ENCODE measurements at regions not wholly inside any gene's neighbourhood (a gene's known extent, or its start where the extent isn't known, plus 50 kb on each side); places are given as distances from the start of the nearest gene placed in this dataset.

DNA sequence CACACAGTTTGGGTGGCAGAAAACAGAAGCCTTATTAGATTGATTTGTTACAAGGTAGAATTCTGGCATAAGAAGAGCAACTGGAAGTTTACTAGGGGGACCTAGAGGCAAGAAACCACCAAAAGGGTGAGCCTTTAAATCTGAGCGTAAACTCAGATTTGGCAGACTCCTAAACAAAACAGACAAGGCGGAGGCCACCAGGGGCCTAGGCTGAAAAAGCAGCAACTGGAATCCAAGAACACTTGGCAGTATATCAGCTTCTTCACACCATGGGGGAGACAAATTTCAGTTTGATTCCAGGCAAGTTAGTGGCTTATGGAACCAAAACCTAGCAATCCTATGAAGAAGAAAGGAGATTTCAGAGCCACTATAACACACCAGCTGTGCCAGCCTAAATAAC, 220.0 kb downstream of the C3orf38 start:
- H3K14ac ChIP-seq (ENCODE audit: low read length): no peak overlapping the region
- H3K79me1 ChIP-seq (ENCODE audit: low read length): no peaks in the 10 kb centered on the region
- H2BK120ac ChIP-seq (ENCODE audit: insufficient read depth, low read length, poor library complexity): no peak overlapping the region
- no peak overlapping the region for H4K8ac ChIP-seq (ENCODE audit: low read depth, low read length)
- H2BK12ac ChIP-seq (ENCODE audit: low read length): no peak overlapping the region
- no peaks in the 10 kb centered on the region for H3K4me1 ChIP-seq (ENCODE audit: control insufficient read depth in 1 of 2, insufficient read depth in 2 of 2, low read length in 2 of 2)
- no peak overlapping the region for H3K4me2 ChIP-seq (ENCODE audit: low read length)
- H4K12ac ChIP-seq (ENCODE audit: low read depth, low read length): no peak overlapping the region
- H3K9me3 ChIP-seq (ENCODE audit: insufficient read depth, low read depth, low read length): no peaks in the 10 kb centered on the region
- no peak overlapping the region for H2AFZ ChIP-seq (ENCODE audit: insufficient read depth, low read length, poor library complexity)
- H3K4me3 ChIP-seq (ENCODE audit: low read depth, low read length): no peak overlapping the region
- no peak overlapping the region for H2BK5ac ChIP-seq (ENCODE audit: low read depth, low read length, poor library complexity)
- no peak overlapping the region for H4K91ac ChIP-seq (ENCODE audit: low read depth, low read length)
- no peaks in the 10 kb centered on the region for H3K79me2 ChIP-seq (ENCODE audit: control insufficient read depth, insufficient read depth, low read length, poor library complexity)
- H3K18ac ChIP-seq (ENCODE audit: low read length): no peak overlapping the region
- no peak overlapping the region for H2AK5ac ChIP-seq (ENCODE audit: low read length)
- H3K36me3 ChIP-seq (ENCODE audit: control insufficient read depth in 1 of 2, insufficient read depth in 2 of 2, low read length in 2 of 2): no peaks in the 10 kb centered on the region
- DNase-seq: no peak
- WGBS (ENCODE audit: extremely low coverage, insufficient coverage, insufficient read length): no CpG with 5 or more reads among the region's 2 CpGs
- no peak overlapping the region for H3K23ac ChIP-seq (ENCODE audit: low read length)
- H3K27me3 ChIP-seq (ENCODE audit: insufficient read depth, low read length): no peaks in the 10 kb centered on the region
- H3K9ac ChIP-seq (ENCODE audit: low read length): no peak overlapping the region
- H3K27ac ChIP-seq (ENCODE audit: low read depth, low read length): no peak overlapping the region
- no peak overlapping the region for H3K4ac ChIP-seq (ENCODE audit: low read depth, low read length)

- Histone ChIP-seq H2BK5ac (ENCODE audit: low read depth, low read length, poor library complexity) (no peak overlapping the region), H4K12ac (ENCODE audit: low read depth, low read length) (no peak overlapping the region), H3K18ac (ENCODE audit: low read length) (no peak overlapping the region), H3K9ac (ENCODE audit: low read length) (no peak overlapping the region), H3K14ac (ENCODE audit: low read length) (no peak overlapping the region), H3K4me1 (ENCODE audit: control insufficient read depth in 1 of 2, insufficient read depth in 2 of 2, low read length in 2 of 2) (no peaks in the 10 kb centered on the region), H2AK5ac (ENCODE audit: low read length) (no peak overlapping the region), H4K91ac (ENCODE audit: low read depth, low read length) (no peak overlapping the region), H2BK120ac (ENCODE audit: insufficient read depth, low read length, poor library complexity) (no peak overlapping the region), H4K8ac (ENCODE audit: low read depth, low read length) (no peak overlapping the region), H3K36me3 (ENCODE audit: control insufficient read depth in 1 of 2, insufficient read depth in 2 of 2, low read length in 2 of 2) (no peaks in the 10 kb centered on the region), H3K9me3 (ENCODE audit: insufficient read depth, low read depth, low read length) (no peaks in the 10 kb centered on the region), H2AFZ (ENCODE audit: insufficient read depth, low read length, poor library complexity) (no peak overlapping the region), H2BK12ac (ENCODE audit: low read length) (no peak overlapping the region), H3K27ac (ENCODE audit: low read depth, low read length) (no peak overlapping the region), H3K4ac (ENCODE audit: low read depth, low read length) (no peak overlapping the region), H3K79me1 (ENCODE audit: low read length) (no peaks in the 10 kb centered on the region), H3K23ac (ENCODE audit: low read length) (no peak overlapping the region), H3K79me2 (ENCODE audit: control insufficient read depth, insufficient read depth, low read length, poor library complexity) (no peaks in the 10 kb centered on the region), H3K27me3 (ENCODE audit: insufficient read depth, low read length) (no peaks in the 10 kb centered on the region), H3K4me2 (ENCODE audit: low read length) (no peak overlapping the region), H3K4me3 (ENCODE audit: low read depth, low read length) (no peak overlapping the region)
- DNase-seq: no peak
- WGBS (ENCODE audit: extremely low coverage, insufficient coverage, insufficient read length): 100% methylated on average over 1 of the region's 5 CpGs
Measured at GRCh38 chr3:88385090-88385489, 235.3 kb downstream of the C3orf38 start.

DNA sequence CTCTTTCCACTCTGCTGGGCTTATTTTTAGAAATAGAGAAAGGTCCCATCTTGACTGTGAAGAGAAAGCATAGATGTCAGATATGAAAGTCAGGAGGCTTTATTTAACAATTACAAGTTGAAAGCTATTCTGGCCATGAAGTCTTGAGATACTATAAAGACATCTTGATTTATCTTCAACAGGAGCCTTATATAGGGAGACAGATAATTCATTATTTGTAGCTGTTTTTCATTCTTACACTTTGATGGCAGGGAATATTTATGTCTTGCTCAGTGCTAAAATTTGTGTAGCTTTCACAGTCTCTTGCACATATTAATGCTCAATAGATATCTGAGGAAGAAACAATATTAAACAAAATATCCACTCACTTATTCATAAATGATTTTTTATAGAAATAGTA, 248.8 kb downstream of the C3orf38 start:
- H2BK12ac ChIP-seq (ENCODE audit: low read length): no peak overlapping the region
- no peak overlapping the region for H4K8ac ChIP-seq (ENCODE audit: low read depth, low read length)

DNA sequence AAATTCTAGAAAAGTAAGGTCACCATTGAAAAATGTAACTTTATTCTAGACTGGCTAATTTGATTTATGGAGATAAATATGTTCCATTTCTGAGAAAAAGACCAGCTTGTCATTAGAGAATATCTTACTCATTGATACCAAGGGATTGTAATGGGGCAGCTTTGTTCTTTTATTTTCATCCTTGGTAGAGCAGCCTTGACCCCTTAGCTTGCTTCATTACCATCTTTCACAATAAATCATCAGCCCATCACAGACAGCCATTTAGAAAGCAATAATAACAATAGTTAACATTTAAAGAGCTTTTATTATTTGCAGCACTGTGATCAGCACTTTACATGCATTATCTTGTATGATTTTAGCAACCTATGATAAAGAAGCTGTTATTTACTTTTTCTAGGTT, 253.6 kb downstream of the C3orf38 start:
- Histone ChIP-seq H3K23ac (ENCODE audit: low read length) (no peak overlapping the region), H3K14ac (ENCODE audit: low read length) (no peak overlapping the region)

More for the DNA sequence above, 248.8 kb downstream of the C3orf38 start:
- Histone ChIP-seq H3K9me3 (ENCODE audit: insufficient read depth, low read depth, low read length) (no peaks in the 10 kb centered on the region), H3K4me2 (ENCODE audit: low read length) (no peak overlapping the region), H3K9ac (ENCODE audit: low read length) (no peak overlapping the region), H3K18ac (ENCODE audit: low read length) (no peak overlapping the region), H4K91ac (ENCODE audit: low read depth, low read length) (no peak overlapping the region), H3K27me3 (ENCODE audit: insufficient read depth, low read length) (no peaks in the 10 kb centered on the region), H3K27ac (ENCODE audit: low read depth, low read length) (no peak overlapping the region), H3K4ac (ENCODE audit: low read depth, low read length) (no peak overlapping the region), H4K12ac (ENCODE audit: low read depth, low read length) (no peak overlapping the region), H3K4me3 (ENCODE audit: low read depth, low read length) (no peak overlapping the region), H3K79me1 (ENCODE audit: low read length) (no peaks in the 10 kb centered on the region), H2BK5ac (ENCODE audit: low read depth, low read length, poor library complexity) (no peak overlapping the region), H3K14ac (ENCODE audit: low read length) (no peak overlapping the region), H3K79me2 (ENCODE audit: control insufficient read depth, insufficient read depth, low read length, poor library complexity) (no peaks in the 10 kb centered on the region), H3K4me1 (ENCODE audit: control insufficient read depth in 1 of 2, insufficient read depth in 2 of 2, low read length in 2 of 2) (no peaks in the 10 kb centered on the region), H3K23ac (ENCODE audit: low read length) (no peak overlapping the region), H2BK120ac (ENCODE audit: insufficient read depth, low read length, poor library complexity) (no peak overlapping the region), H3K36me3 (ENCODE audit: control insufficient read depth in 1 of 2, insufficient read depth in 2 of 2, low read length in 2 of 2) (no peaks in the 10 kb centered on the region), H2AFZ (ENCODE audit: insufficient read depth, low read length, poor library complexity) (no peak overlapping the region), H2AK5ac (ENCODE audit: low read length) (no peak overlapping the region)
- no peak for DNase-seq

DNA sequence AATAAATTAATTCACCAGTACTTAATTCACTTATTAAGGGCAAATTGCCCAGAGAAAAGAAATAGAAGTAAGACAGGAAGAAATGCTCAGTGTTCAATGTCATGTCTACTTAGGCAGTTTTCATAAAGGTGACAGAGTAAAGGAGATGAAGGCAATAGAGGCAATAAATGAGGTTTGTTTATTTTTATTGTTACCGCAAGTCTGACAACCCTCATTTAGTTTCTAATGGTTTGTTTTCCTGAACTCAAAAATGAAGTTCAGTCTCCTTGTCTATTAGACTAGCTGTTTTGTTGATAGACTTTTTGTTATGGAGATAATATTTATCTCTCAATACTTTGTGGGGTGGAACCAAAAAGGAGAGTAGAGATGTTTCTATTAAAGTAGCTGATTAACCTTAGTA, 258.3 kb downstream of the C3orf38 start:
- Histone ChIP-seq H3K27me3 (ENCODE audit: insufficient read depth, low read length) (no peaks in the 10 kb centered on the region), H3K9me3 (ENCODE audit: insufficient read depth, low read depth, low read length) (no peaks in the 10 kb centered on the region), H3K18ac (ENCODE audit: low read length) (no peak overlapping the region), H3K4me2 (ENCODE audit: low read length) (no peak overlapping the region), H3K23ac (ENCODE audit: low read length) (no peak overlapping the region), H4K91ac (ENCODE audit: low read depth, low read length) (no peak overlapping the region), H2BK12ac (ENCODE audit: low read length) (no peak overlapping the region), H2BK5ac (ENCODE audit: low read depth, low read length, poor library complexity) (no peak overlapping the region), H3K79me2 (ENCODE audit: control insufficient read depth, insufficient read depth, low read length, poor library complexity) (no peaks in the 10 kb centered on the region), H3K36me3 (ENCODE audit: control insufficient read depth in 1 of 2, insufficient read depth in 2 of 2, low read length in 2 of 2) (no peaks in the 10 kb centered on the region), H3K4ac (ENCODE audit: low read depth, low read length) (no peak overlapping the region), H3K4me3 (ENCODE audit: low read depth, low read length) (no peak overlapping the region), H4K8ac (ENCODE audit: low read depth, low read length) (no peak overlapping the region), H2AFZ (ENCODE audit: insufficient read depth, low read length, poor library complexity) (no peak overlapping the region), H3K14ac (ENCODE audit: low read length) (no peak overlapping the region), H2AK5ac (ENCODE audit: low read length) (no peak overlapping the region), H3K4me1 (ENCODE audit: control insufficient read depth in 1 of 2, insufficient read depth in 2 of 2, low read length in 2 of 2) (no peaks in the 10 kb centered on the region), H3K27ac (ENCODE audit: low read depth, low read length) (no peak overlapping the region), H3K79me1 (ENCODE audit: low read length) (no peaks in the 10 kb centered on the region), H4K12ac (ENCODE audit: low read depth, low read length) (no peak overlapping the region), H3K9ac (ENCODE audit: low read length) (no peak overlapping the region), H2BK120ac (ENCODE audit: insufficient read depth, low read length, poor library complexity) (no peak overlapping the region)
- DNase-seq: no peak
- WGBS (ENCODE audit: extremely low coverage, insufficient coverage, insufficient read length): no CpG with 5 or more reads among the region's 1 CpG

More for the DNA sequence above, 253.6 kb downstream of the C3orf38 start:
- Histone ChIP-seq H3K4me2 (ENCODE audit: low read length) (no peak overlapping the region), H2BK12ac (ENCODE audit: low read length) (no peak overlapping the region), H4K91ac (ENCODE audit: low read depth, low read length) (no peak overlapping the region), H2AFZ (ENCODE audit: insufficient read depth, low read length, poor library complexity) (no peak overlapping the region), H3K4me3 (ENCODE audit: low read depth, low read length) (no peak overlapping the region), H3K36me3 (ENCODE audit: control insufficient read depth in 1 of 2, insufficient read depth in 2 of 2, low read length in 2 of 2) (no peaks in the 10 kb centered on the region), H3K27me3 (ENCODE audit: insufficient read depth, low read length) (no peaks in the 10 kb centered on the region), H3K79me1 (ENCODE audit: low read length) (no peaks in the 10 kb centered on the region), H3K27ac (ENCODE audit: low read depth, low read length) (no peak overlapping the region), H3K9me3 (ENCODE audit: insufficient read depth, low read depth, low read length) (no peaks in the 10 kb centered on the region), H3K4me1 (ENCODE audit: control insufficient read depth in 1 of 2, insufficient read depth in 2 of 2, low read length in 2 of 2) (no peaks in the 10 kb centered on the region), H3K4ac (ENCODE audit: low read depth, low read length) (no peak overlapping the region), H3K18ac (ENCODE audit: low read length) (no peak overlapping the region), H2AK5ac (ENCODE audit: low read length) (no peak overlapping the region), H3K79me2 (ENCODE audit: control insufficient read depth, insufficient read depth, low read length, poor library complexity) (no peaks in the 10 kb centered on the region), H4K8ac (ENCODE audit: low read depth, low read length) (no peak overlapping the region), H2BK120ac (ENCODE audit: insufficient read depth, low read length, poor library complexity) (no peak overlapping the region), H2BK5ac (ENCODE audit: low read depth, low read length, poor library complexity) (no peak overlapping the region), H4K12ac (ENCODE audit: low read depth, low read length) (no peak overlapping the region), H3K9ac (ENCODE audit: low read length) (no peak overlapping the region)
- no peak for DNase-seq

Data from trophoblast cell (in vitro differentiated cells and primary cell).